ENCODE measurements at regions not wholly inside any gene's neighbourhood (a gene's known extent, or its start where the extent isn't known, plus 50 kb on each side); places are given as distances from the start of the nearest gene placed in this dataset.

GRCh38 chr13:73273276-73273675, 214.5 kb downstream of the KLF5 start:
- intact Hi-C loops (cut with DNase I): no loop called here
- Histone ChIP-seq H3K9ac (ENCODE audit: low read depth in 2 of 2, low read length in 2 of 2) (no peak overlapping the region), H3K36me3 (no peaks in the 10 kb centered on the region), H3K4me3 (no peak overlapping the region), H3K27ac (no peak overlapping the region), H3K9me3 (no peaks in the 10 kb centered on the region), H3K4me1 (no peaks in the 10 kb centered on the region), H3K27me3 (no peaks in the 10 kb centered on the region)
- no peak for DNase-seq
- TF ChIP-seq, protein P1, sequence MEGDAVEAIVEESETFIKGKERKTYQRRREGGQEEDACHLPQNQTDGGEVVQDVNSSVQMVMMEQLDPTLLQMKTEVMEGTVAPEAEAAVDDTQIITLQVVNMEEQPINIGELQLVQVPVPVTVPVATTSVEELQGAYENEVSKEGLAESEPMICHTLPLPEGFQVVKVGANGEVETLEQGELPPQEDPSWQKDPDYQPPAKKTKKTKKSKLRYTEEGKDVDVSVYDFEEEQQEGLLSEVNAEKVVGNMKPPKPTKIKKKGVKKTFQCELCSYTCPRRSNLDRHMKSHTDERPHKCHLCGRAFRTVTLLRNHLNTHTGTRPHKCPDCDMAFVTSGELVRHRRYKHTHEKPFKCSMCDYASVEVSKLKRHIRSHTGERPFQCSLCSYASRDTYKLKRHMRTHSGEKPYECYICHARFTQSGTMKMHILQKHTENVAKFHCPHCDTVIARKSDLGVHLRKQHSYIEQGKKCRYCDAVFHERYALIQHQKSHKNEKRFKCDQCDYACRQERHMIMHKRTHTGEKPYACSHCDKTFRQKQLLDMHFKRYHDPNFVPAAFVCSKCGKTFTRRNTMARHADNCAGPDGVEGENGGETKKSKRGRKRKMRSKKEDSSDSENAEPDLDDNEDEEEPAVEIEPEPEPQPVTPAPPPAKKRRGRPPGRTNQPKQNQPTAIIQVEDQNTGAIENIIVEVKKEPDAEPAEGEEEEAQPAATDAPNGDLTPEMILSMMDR (IDR thresholded peaks at IDR 0.05): no peak

DNA sequence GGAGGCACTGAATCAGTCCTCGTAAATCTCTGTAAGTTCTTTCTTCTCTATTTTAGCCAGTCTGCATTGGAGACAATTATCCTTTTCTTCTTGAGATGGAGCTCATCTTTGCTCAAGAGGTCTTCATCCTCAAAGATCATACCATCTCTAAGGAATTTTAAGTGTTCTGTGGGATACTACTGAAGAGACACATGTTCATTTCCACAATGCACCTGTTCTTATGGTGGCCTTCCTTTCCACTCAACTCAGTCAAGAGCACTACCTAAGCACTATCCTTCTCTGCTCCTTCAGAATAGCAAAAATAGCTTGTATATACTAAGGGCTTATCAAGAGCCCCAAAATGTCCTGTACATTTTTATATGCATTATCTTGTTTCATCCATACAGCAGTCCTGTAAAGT, 214.0 kb downstream of the KLF5 start:
- H3K36me3 ChIP-seq: no peaks in the 10 kb centered on the region
- TF ChIP-seq, protein P1 (IDR thresholded peaks at IDR 0.05): no peak
- no peaks in the 10 kb centered on the region for H3K4me1 ChIP-seq
- no peak for DNase-seq
- H3K27ac ChIP-seq: no peak overlapping the region
- H3K9me3 ChIP-seq: no peaks in the 10 kb centered on the region
- intact Hi-C loops (cut with DNase I): no loop called here
- no peaks in the 10 kb centered on the region for H3K27me3 ChIP-seq
- no peak overlapping the region for H3K4me3 ChIP-seq
- H3K9ac ChIP-seq (ENCODE audit: low read depth in 2 of 2, low read length in 2 of 2): no peak overlapping the region

DNA sequence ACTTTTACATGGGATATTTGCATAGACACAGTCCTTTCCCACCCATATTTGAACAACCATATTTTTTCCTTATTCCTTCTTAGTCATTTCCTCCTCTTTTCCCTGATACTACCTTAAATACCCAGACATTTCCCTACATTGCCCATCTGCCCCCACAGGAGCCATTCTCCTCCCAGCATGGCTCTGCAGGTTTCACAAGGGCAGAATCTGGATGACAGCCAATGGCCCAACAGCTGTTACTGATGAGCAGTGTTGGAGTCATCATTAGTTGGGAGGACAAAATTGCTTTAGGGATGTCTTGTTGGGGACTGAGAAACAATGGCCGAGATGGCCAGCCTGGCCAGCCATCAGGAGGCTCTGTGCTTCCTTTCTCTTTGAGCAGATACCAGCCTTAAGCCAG, 209.5 kb downstream of the KLF5 start:
- no peak overlapping the region for H3K4me3 ChIP-seq
- H3K27ac ChIP-seq: peak overlapping the region; percentile 88
- H3K4me1 ChIP-seq: peaks cover 5% of the 10 kb centered on the region
- H3K9me3 ChIP-seq: no peaks in the 10 kb centered on the region
- no peaks in the 10 kb centered on the region for H3K27me3 ChIP-seq
- intact Hi-C loops (cut with DNase I): no loop called here
- DNase-seq: peak; percentile 58
- TF ChIP-seq, protein P1 (IDR thresholded peaks at IDR 0.05): no peak
- no peak overlapping the region for H3K9ac ChIP-seq (ENCODE audit: low read depth in 2 of 2, low read length in 2 of 2)
- H3K36me3 ChIP-seq: no peaks in the 10 kb centered on the region

DNA sequence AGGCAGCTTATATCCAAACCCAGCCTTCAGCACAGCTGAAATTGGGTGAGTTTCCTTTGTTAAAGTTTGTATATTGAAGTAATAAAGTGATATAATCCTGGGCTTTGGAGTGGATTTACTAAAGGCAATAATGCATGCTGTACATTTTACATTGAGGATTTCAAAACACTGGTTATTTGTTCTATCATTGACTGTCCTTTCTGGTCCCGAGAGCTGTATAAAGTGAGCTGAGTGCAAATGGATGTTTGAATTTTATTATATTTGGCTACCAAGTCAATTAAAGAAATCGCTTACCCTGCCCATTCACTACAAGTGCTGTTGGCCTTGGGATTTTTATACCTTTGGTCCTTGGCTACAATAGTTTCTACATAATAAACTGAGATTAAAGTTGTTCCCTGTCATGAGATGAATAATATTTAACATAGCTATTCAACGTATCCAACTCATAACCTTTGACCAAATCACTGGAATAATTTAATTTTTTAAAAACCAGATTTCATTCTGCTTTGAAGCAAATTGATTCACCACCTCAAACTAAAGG, 207.9 kb downstream of the KLF5 start:
- peak; percentile 49 for DNase-seq
- TF ChIP-seq, protein P1 (IDR thresholded peaks at IDR 0.05): no peak
- no peak overlapping the region for H3K4me3 ChIP-seq
- H3K27me3 ChIP-seq: no peaks in the 10 kb centered on the region
- H3K9ac ChIP-seq (ENCODE audit: low read depth in 2 of 2, low read length in 2 of 2): peak overlapping the region in 1 of 2 donors; percentile 28
- H3K9me3 ChIP-seq: no peaks in the 10 kb centered on the region
- no peaks in the 10 kb centered on the region for H3K36me3 ChIP-seq
- H3K27ac ChIP-seq: peak overlapping the region; percentile 88
- peaks cover 5% of the 10 kb centered on the region for H3K4me1 ChIP-seq
- intact Hi-C loops (cut with DNase I): no loop called here

GRCh38 chr13:73262862-73263627, 204.2 kb downstream of the KLF5 start:
- Histone ChIP-seq H3K9ac (ENCODE audit: low read depth in 2 of 2, low read length in 2 of 2) (no peak overlapping the region), H3K27ac (no peak overlapping the region), H3K36me3 (no peaks in the 10 kb centered on the region), H3K27me3 (no peaks in the 10 kb centered on the region), H3K9me3 (no peaks in the 10 kb centered on the region), H3K4me1 (peaks cover 5% of the 10 kb centered on the region), H3K4me3 (no peak overlapping the region)
- no peak for DNase-seq
- TF ChIP-seq, protein P1 (IDR thresholded peaks at IDR 0.05): no peak
- intact Hi-C loops (cut with DNase I): no loop called here

Measured in colonic mucosa (tissue), 4 donors.